H1 (cell line): ENCODE measurements at regions not wholly inside any gene's neighbourhood (a gene's known extent, or its start where the extent isn't known, plus 50 kb on each side); places are given as distances from the start of the nearest gene placed in this dataset.

Experiments
- CTCF ChIA-PET: fragments of 300-600 bp; sonication (Branson Sonifier 250); formaldehyde crosslinking; loops from one replicate; lab custom pipeline; 2021; ENCODE audit not compliant: partially characterized antibody; lab: Charles Lee
- POLR2A ChIA-PET: fragments of 300-600 bp; sonication (Branson Sonifier 250); formaldehyde crosslinking; loops from one replicate; lab custom pipeline; 2021; ENCODE audit warnings: inconsistent platforms; ENCODE audit not compliant: partially characterized antibody; lab: Charles Lee
- DNase-seq, 2 experiments: peaks; one replicate each; pipeline versions ENCODE4 v3.0.0 to v3.0.0-alpha.2; 2010 to 2022; ENCODE audit warnings: low spot score in 2 of 2, low read depth in 1 of 2, mixed read lengths in 1 of 2
- FAIRE-seq: peaks from 2 replicates; lab custom pipeline; 2011; peaks lifted over from hg19 to GRCh38; lab: Jason Lieb, UNC
- H2AFZ ChIP-seq: 2 replicates; pipeline ENCODE4 v1.8.1; 2012; ENCODE audit warnings: low read length, inconsistent platforms
- H2AK5ac ChIP-seq: 2 replicates; pipeline ENCODE4 v1.6.1; 2013; ENCODE audit warnings: low read depth, low read length
- H2BK120ac ChIP-seq: replicated peaks from 2 replicates; pipeline ENCODE3; 2013; ENCODE audit warnings: low read depth, low read length, inconsistent platforms
- H2BK12ac ChIP-seq: 2 replicates; pipeline ENCODE4 v1.6.1; 2013; ENCODE audit warnings: low read depth, low read length
- H2BK15ac ChIP-seq: 2 replicates; pipeline ENCODE4 v1.6.1; 2013; ENCODE audit warnings: low read length
- H2BK20ac ChIP-seq: 2 replicates; pipeline ENCODE4 v1.6.1; 2013; ENCODE audit warnings: low read length
- H2BK5ac ChIP-seq: 2 replicates; pipeline ENCODE4 v1.6.1; 2013; ENCODE audit warnings: low read depth, low read length
- H3K14ac ChIP-seq: 2 replicates; pipeline ENCODE4 v1.6.1; 2013; ENCODE audit warnings: inconsistent platforms; ENCODE audit not compliant: insufficient read length
- H3K18ac ChIP-seq: 2 replicates; pipeline ENCODE4 v1.6.1; 2013; ENCODE audit warnings: low read length; ENCODE audit errors: extremely low read depth
- H3K23ac ChIP-seq: 2 replicates; pipeline ENCODE4 v1.6.1; 2013; ENCODE audit warnings: inconsistent platforms; ENCODE audit not compliant: insufficient read length
- H3K23me2 ChIP-seq: 2 replicates; pipeline ENCODE4 v1.6.1; 2013; ENCODE audit warnings: low read depth, low read length
- H3K27ac ChIP-seq: 2 replicates; pipeline ENCODE4 v1.6.1; 2011; ENCODE audit warnings: low read depth, low read length, inconsistent platforms
- H3K27me3 ChIP-seq, 4 experiments: replicated peaks in 1 of 4; 1 replicate in 1 of 4; 2 replicates in 3 of 4; pipeline versions ENCODE4 v1.6.1 to v1.8.1; 2011 to 2013; ENCODE audit warnings: low read length in 3 of 4, mild to moderate bottlenecking in 3 of 4, inconsistent platforms in 2 of 4, mixed read lengths in 2 of 4, moderate library complexity in 1 of 4; ENCODE audit not compliant: control insufficient read depth in 3 of 4, insufficient read depth in 3 of 4; ENCODE audit errors: extremely low read depth in 1 of 4
- H3K36me3 ChIP-seq, 4 experiments: 2 replicates each; pipeline versions ENCODE4 v1.6.1 to v1.8.1; 2011 to 2013; ENCODE audit warnings: mild to moderate bottlenecking in 4 of 4, low read length in 3 of 4, moderate library complexity in 2 of 4, control low read depth in 1 of 4, inconsistent platforms in 1 of 4; ENCODE audit not compliant: insufficient read depth in 4 of 4, control insufficient read depth in 2 of 4
- H3K4ac ChIP-seq: replicated peaks from 2 replicates; pipeline ENCODE3; 2013; ENCODE audit warnings: low read length, low read depth, mixed read lengths, inconsistent platforms; ENCODE audit not compliant: insufficient read length
- H3K4me1 ChIP-seq, 4 experiments: replicated peaks in 1 of 4; 1 replicate in 1 of 4; 2 replicates in 3 of 4; pipeline versions ENCODE4 v1.6.1 to v1.8.1; 2011 to 2013; ENCODE audit warnings: low read length in 3 of 4, inconsistent platforms in 2 of 4, mixed read lengths in 1 of 4; ENCODE audit not compliant: insufficient read depth in 4 of 4, control insufficient read depth in 3 of 4
- H3K4me2 ChIP-seq, 2 experiments: 2 replicates each; pipeline versions ENCODE4 v1.6.1 to v1.8.1; 2011 to 2013; ENCODE audit warnings: low read depth in 2 of 2, low read length in 2 of 2, control low read depth in 1 of 2, inconsistent platforms in 1 of 2, mild to moderate bottlenecking in 1 of 2; ENCODE audit not compliant: insufficient read depth in 1 of 2
- H3K4me3 ChIP-seq, 4 experiments: fragments of 200-600, 300-600 bp in 1 of 4; sonication (generic), shearing (Covaris generic), sonication (Bioruptor Twin) in 1 of 4; 2 replicates each; pipeline versions ENCODE4 v1.5.1 to v1.8.1; 2011 to 2016; ENCODE audit warnings: low read length in 4 of 4, low read depth in 3 of 4, control low read depth in 2 of 4, inconsistent platforms in 2 of 4, mild to moderate bottlenecking in 2 of 4, mixed read lengths in 1 of 4, moderate library complexity in 1 of 4; ENCODE audit not compliant: insufficient read depth in 2 of 4; ENCODE audit errors: extremely low read depth in 1 of 4
- H3K56ac ChIP-seq: replicated peaks from 2 replicates; pipeline ENCODE3; 2013; ENCODE audit warnings: low read depth, mild to moderate bottlenecking, mixed read lengths, low read length, inconsistent platforms; ENCODE audit not compliant: insufficient read length
- H3K79me1 ChIP-seq: 2 replicates; pipeline ENCODE4 v1.6.1; 2013; ENCODE audit warnings: low read depth, low read length, control low read depth
- H3K79me2 ChIP-seq, 2 experiments: 2 replicates each; pipeline versions ENCODE4 v1.6.1 to v1.8.1; 2012 to 2013; ENCODE audit warnings: low read length in 2 of 2, mild to moderate bottlenecking in 2 of 2, inconsistent platforms in 1 of 2; ENCODE audit not compliant: insufficient read depth in 2 of 2, control insufficient read depth in 1 of 2
- H3K9ac ChIP-seq, 4 experiments: replicated peaks in 1 of 4; 1 replicate in 1 of 4; 2 replicates in 3 of 4; pipeline versions ENCODE4 v1.6.1 to v1.8.1; 2011 to 2013; ENCODE audit warnings: low read depth in 3 of 4, low read length in 3 of 4, control low read depth in 2 of 4, mild to moderate bottlenecking in 2 of 4, moderate library complexity in 2 of 4, inconsistent platforms in 1 of 4; ENCODE audit errors: extremely low read depth in 1 of 4
- H3K9me3 ChIP-seq, 2 experiments: 2 replicates each; pipeline versions ENCODE4 v1.6.1 to v1.8.1; 2012 to 2013; ENCODE audit warnings: mild to moderate bottlenecking in 2 of 2, moderate library complexity in 2 of 2, control low read depth in 1 of 2, inconsistent platforms in 1 of 2, low read depth in 1 of 2, low read length in 1 of 2, mixed read lengths in 1 of 2; ENCODE audit not compliant: insufficient read depth in 2 of 2
- H4K20me1 ChIP-seq, 2 experiments: replicated peaks in 1 of 2; 2 replicates each; pipeline versions ENCODE3 to v1.8.1; 2011 to 2013; ENCODE audit warnings: inconsistent platforms in 2 of 2, low read length in 2 of 2, mild to moderate bottlenecking in 1 of 2; ENCODE audit not compliant: insufficient read depth in 2 of 2, control insufficient read depth in 1 of 2
- H4K5ac ChIP-seq: 2 replicates; pipeline ENCODE4 v1.6.1; 2013; ENCODE audit warnings: low read length, low read depth, mixed read lengths, inconsistent platforms; ENCODE audit not compliant: insufficient read length
- H4K8ac ChIP-seq: 2 replicates; pipeline ENCODE4 v1.8.0; 2013; ENCODE audit warnings: mild to moderate bottlenecking, moderate library complexity, low read length, inconsistent platforms; ENCODE audit not compliant: insufficient read depth; ENCODE audit errors: extremely low read depth
- H4K91ac ChIP-seq: replicated peaks from 2 replicates; pipeline ENCODE3; 2013; ENCODE audit warnings: low read length, mixed read lengths, inconsistent platforms; ENCODE audit not compliant: insufficient read length
- CTCF ChIP-seq, 3 experiments: IDR thresholded peaks; 1 replicate in 2 of 3; 2 replicates in 1 of 3; pipeline versions ENCODE4 v1.5.1 to v1.6.1; 2011; ENCODE audit warnings: low read length in 3 of 3, mild to moderate bottlenecking in 3 of 3, inconsistent platforms in 2 of 3, low read depth in 1 of 3, moderate library complexity in 1 of 3; ENCODE audit not compliant: insufficient read depth in 1 of 3; ENCODE audit errors: control extremely low read depth in 1 of 3
- EP300 ChIP-seq, 2 experiments: IDR thresholded peaks; 1 replicate in 1 of 2; 2 replicates in 1 of 2; pipeline ENCODE4 v1.6.1; 2011 to 2012; ENCODE audit warnings: low read depth in 2 of 2, low read length in 2 of 2, mild to moderate bottlenecking in 2 of 2, borderline replicate concordance in 1 of 2, inconsistent platforms in 1 of 2, moderate library complexity in 1 of 2
- GABPA ChIP-seq: IDR thresholded peaks from 2 replicates; pipeline ENCODE4 v1.6.1; 2011; ENCODE audit warnings: mild to moderate bottlenecking, low read length, moderate library complexity, borderline replicate concordance; ENCODE audit not compliant: insufficient read depth
- GTF2F1 ChIP-seq: IDR thresholded peaks from 2 replicates; pipeline ENCODE4 v1.6.1; 2012; ENCODE audit warnings: low read depth, low read length, improper control_type of control experiment, borderline replicate concordance
- JUND ChIP-seq: IDR thresholded peaks from 2 replicates; pipeline ENCODE4 v1.6.1; 2011; ENCODE audit warnings: mild to moderate bottlenecking, improper control_type of control experiment, low read length
- KDM1A ChIP-seq: fragments of 200-600, 300-600 bp; sonication (generic); IDR thresholded peaks from 2 replicates; pipeline ENCODE4 v1.7.1; 2016; ENCODE audit warnings: mild to moderate bottlenecking, low read length, borderline replicate concordance
- POLR2AphosphoS5 ChIP-seq: IDR thresholded peaks from 2 replicates; pipeline ENCODE4 v1.6.1; 2011; ENCODE audit warnings: low read depth, low read length
- TBP ChIP-seq: IDR thresholded peaks from 2 replicates; pipeline ENCODE4 v1.6.1; 2011; ENCODE audit warnings: low read depth, low read length, improper control_type of control experiment
- TCF12 ChIP-seq: IDR thresholded peaks from 2 replicates; pipeline ENCODE4 v1.6.1; 2011; ENCODE audit warnings: low read depth, mild to moderate bottlenecking, low read length
- TEAD4 ChIP-seq: IDR thresholded peaks from 2 replicates; pipeline ENCODE4 v1.6.1; 2012; ENCODE audit warnings: low read depth, low read length, inconsistent platforms, mixed read lengths
- ZNF274 ChIP-seq: IDR thresholded peaks from 2 replicates; pipeline ENCODE4 v1.7.0; 2012; ENCODE audit warnings: low read length, borderline replicate concordance; ENCODE audit errors: extremely low read depth
- WGBS, 2 experiments: shearing (Covaris generic) in 1 of 2; methylation state at CpG; one replicate each; pipeline versions ENCODE4 v1.1.6 to v1.1.7; 2013 to 2015; ENCODE audit warnings: low lambda C conversion rate in 2 of 2, mixed read lengths in 2 of 2, inconsistent platforms in 1 of 2, low coverage in 1 of 2, missing lambda C conversion rate in 1 of 2; ENCODE audit not compliant: insufficient replicate concordance in 2 of 2, insufficient coverage in 1 of 2, insufficient read length in 1 of 2; ENCODE audit errors: extremely low coverage in 1 of 2, missing lambda C conversion rate in 1 of 2; 5-methylcytosine and 5-hydroxymethylcytosine counted together
- TF ChIP-seq, protein P1 (sequence below): IDR thresholded peaks from 2 replicates; pipeline ENCODE4 v1.6.1; 2012; ENCODE audit warnings: inconsistent platforms

DNA sequence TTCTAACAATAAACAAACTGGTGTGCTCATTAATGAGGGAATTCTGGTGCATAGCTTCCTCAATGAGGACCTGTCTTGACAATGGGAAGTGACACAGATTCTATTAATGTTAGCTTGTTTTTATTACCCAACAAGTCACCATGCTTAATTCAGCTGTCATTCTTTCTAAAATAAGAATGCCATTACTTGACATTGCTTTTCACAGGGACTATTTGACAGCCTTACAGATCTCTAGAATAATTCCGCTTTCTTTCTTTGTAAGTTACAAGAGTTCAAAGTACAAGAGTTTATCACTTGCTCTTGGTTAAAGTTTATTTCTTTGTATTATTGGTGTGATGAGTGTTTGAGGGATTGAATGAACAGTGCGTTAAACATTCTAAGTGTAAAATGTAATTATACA, 127.0 kb upstream of the COL5A2 start:
- H3K14ac ChIP-seq = no peak overlapping the region
- H2BK12ac ChIP-seq = no peak overlapping the region
- no peak overlapping the region for H2AFZ ChIP-seq
- H4K8ac ChIP-seq = no peak overlapping the region
- H2AK5ac ChIP-seq = no peak overlapping the region
- H3K27me3 ChIP-seq = no peaks in the 10 kb centered on the region
- no peak overlapping the region for H2BK15ac ChIP-seq
- no peak overlapping the region for H2BK5ac ChIP-seq
- H2BK120ac ChIP-seq = no peak overlapping the region
- no peaks in the 10 kb centered on the region for H3K4me1 ChIP-seq
- FAIRE-seq (no peak), DNase-seq (no peak)
- no peaks in the 10 kb centered on the region for H3K79me2 ChIP-seq
- no peak overlapping the region for H4K91ac ChIP-seq
- H4K20me1 ChIP-seq = no peaks in the 10 kb centered on the region
- no peak overlapping the region for H3K27ac ChIP-seq
- H3K56ac ChIP-seq = no peak overlapping the region
- ChIA-PET POLR2A (no interaction called here), CTCF (interaction anchor here (0.8 to 1.1 kb wide), 2 partner anchors 10 to 161 kb away, joined by 3 read pairs; no protein-coding TSS in a partner anchor)
- H3K23me2 ChIP-seq = no peaks in the 10 kb centered on the region
- no peak overlapping the region for H3K4me2 ChIP-seq
- H3K9ac ChIP-seq = no peak overlapping the region
- H3K4ac ChIP-seq = no peak overlapping the region
- H3K79me1 ChIP-seq = no peaks in the 10 kb centered on the region
- H4K5ac ChIP-seq = no peak overlapping the region
- no peaks in the 10 kb centered on the region for H3K36me3 ChIP-seq
- H3K23ac ChIP-seq = no peak overlapping the region
- no peak overlapping the region for H2BK20ac ChIP-seq
- 90% methylated on average over 2 of the region's 2 CpGs; no CpG with 5 or more reads in 1 of the 2 experiments for WGBS, 2 experiments
- no peaks in the 10 kb centered on the region for H3K9me3 ChIP-seq
- no peak overlapping the region for H3K18ac ChIP-seq
- no peak overlapping the region for H3K4me3 ChIP-seq
- no peak for TF ChIP-seq EP300 (IDR thresholded peaks at IDR 0.05; ENCODE audit: borderline replicate concordance in 1 of 2, low read depth in 2 of 2, low read length in 2 of 2)
- TF ChIP-seq POLR2AphosphoS5 = no peak
- TF ChIP-seq, protein P1, sequence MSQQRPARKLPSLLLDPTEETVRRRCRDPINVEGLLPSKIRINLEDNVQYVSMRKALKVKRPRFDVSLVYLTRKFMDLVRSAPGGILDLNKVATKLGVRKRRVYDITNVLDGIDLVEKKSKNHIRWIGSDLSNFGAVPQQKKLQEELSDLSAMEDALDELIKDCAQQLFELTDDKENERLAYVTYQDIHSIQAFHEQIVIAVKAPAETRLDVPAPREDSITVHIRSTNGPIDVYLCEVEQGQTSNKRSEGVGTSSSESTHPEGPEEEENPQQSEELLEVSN = no peak
- no peak for TF ChIP-seq GTF2F1
- TF ChIP-seq TEAD4 = no peak
- TF ChIP-seq GABPA = no peak
- no peak for TF ChIP-seq JUND
- no peak for TF ChIP-seq ZNF274
- TF ChIP-seq TCF12 = no peak
- TF ChIP-seq TBP = no peak
- no peak for TF ChIP-seq KDM1A
- TF ChIP-seq CTCF (IDR thresholded peaks at IDR 0.05; ENCODE audit: control extremely low read depth in 1 of 3, insufficient read depth in 1 of 3, low read depth in 1 of 3, low read length in 3 of 3) = no peak
